ENCODE measurements at regions not wholly inside any gene's neighbourhood (a gene's known extent, or its start where the extent isn't known, plus 50 kb on each side); places are given as distances from the start of the nearest gene placed in this dataset.

- POLR2A ChIA-PET (ENCODE audit: unreplicated experiment): no interaction called here
Measured at GRCh38 chr15:92244703-92245102, 149.0 kb upstream of the ST8SIA2 start.

More at GRCh38 chr15:92244703-92245102, 149.0 kb upstream of the ST8SIA2 start:
- Histone ChIP-seq H4K91ac (ENCODE audit: insufficient read depth, low read depth, low read length) (no peak overlapping the region), H3K14ac (replicated peaks; ENCODE audit: low read depth, low read length) (no peak overlapping the region), H2BK15ac (ENCODE audit: low read depth, low read length) (no peak overlapping the region), H2BK20ac (ENCODE audit: low read depth, low read length) (no peak overlapping the region), H2BK5ac (ENCODE audit: low read depth, low read length, poor library complexity, severe bottlenecking) (no peak overlapping the region), H3K36me3 (ENCODE audit: control insufficient read depth, insufficient read depth, low read length) (no peaks in the 10 kb centered on the region), H3K4ac (ENCODE audit: low read depth, low read length) (no peak overlapping the region), H3K4me3 (ENCODE audit: insufficient read depth, low read depth, low read length) (no peak overlapping the region), H3K27me3 (ENCODE audit: control insufficient read depth, insufficient read depth, low read length) (no peaks in the 10 kb centered on the region), H3K27ac (ENCODE audit: insufficient read depth, low read length) (no peak overlapping the region), H2BK120ac (ENCODE audit: low read depth, low read length) (no peak overlapping the region), H3K23ac (ENCODE audit: low read depth, low read length) (no peak overlapping the region), H4K8ac (ENCODE audit: low read depth in 2 of 2, low read length in 2 of 2) (no peak overlapping the region), H4K20me1 (ENCODE audit: insufficient read depth, low read length) (no peaks in the 10 kb centered on the region), H3K4me2 (ENCODE audit: low read depth, low read length) (no peak overlapping the region), H2AK9ac (replicated peaks; ENCODE audit: low read depth, low read length, poor library complexity) (no peak overlapping the region), H4K5ac (ENCODE audit: low read depth, low read length) (no peak overlapping the region), H3K9me3 (ENCODE audit: control insufficient read depth, insufficient read depth, low read length) (no peaks in the 10 kb centered on the region), H3K9me1 (ENCODE audit: insufficient read depth, low read length) (no peaks in the 10 kb centered on the region), H3K9ac (ENCODE audit: low read depth, low read length) (no peak overlapping the region), H2AFZ (replicated peaks; ENCODE audit: low read length, poor library complexity) (no peak overlapping the region), H2AK5ac (ENCODE audit: low read depth, low read length) (no peak overlapping the region), H3K4me1 (ENCODE audit: control insufficient read depth, insufficient read depth, low read length) (no peaks in the 10 kb centered on the region), H3K18ac (ENCODE audit: low read depth, low read length) (no peak overlapping the region), H3K79me1 (ENCODE audit: low read depth in 1 of 2, low read length in 2 of 2) (no peaks in the 10 kb centered on the region), H3K56ac (ENCODE audit: extremely low read depth, insufficient read depth, low read length) (no peak overlapping the region)
- ATAC-seq (ENCODE audit: low read depth): no peak
- no CpG with 5 or more reads among the region's 1 CpG for WGBS, 2 experiments (ENCODE audit: extremely low coverage in 2 of 2, insufficient read length in 1 of 2)
- intact Hi-C loops (cut with micrococcal nuclease): no loop called here
- no TSS peak for BruUV-seq (replicated peaks)
- CTCF ChIA-PET: no interaction called here
- TF ChIP-seq POLR2A (IDR thresholded peaks at IDR 0.05; ENCODE audit: low read depth, low read length): no peak
- no peak for TF ChIP-seq MXI1 (IDR thresholded peaks at IDR 0.05; ENCODE audit: borderline replicate concordance, low read depth, low read length)
- no peak for TF ChIP-seq ELK1 (IDR thresholded peaks at IDR 0.05; ENCODE audit: borderline replicate concordance, low read depth, low read length)
- no peak for TF ChIP-seq USF2 (IDR thresholded peaks at IDR 0.05; ENCODE audit: low read depth, low read length)
- no peak for TF ChIP-seq RFX5 (IDR thresholded peaks at IDR 0.05; ENCODE audit: low read depth, low read length)
- no peak for TF ChIP-seq CEBPB (IDR thresholded peaks at IDR 0.05; ENCODE audit: low read depth, low read length)
- no peak for TF ChIP-seq CHD1 (IDR thresholded peaks at IDR 0.05; ENCODE audit: low read depth, low read length)
- no peak for TF ChIP-seq SMC3 (IDR thresholded peaks at IDR 0.05; ENCODE audit: low read depth, low read length)
- TF ChIP-seq NFE2L2 (IDR thresholded peaks at IDR 0.05; ENCODE audit: low read depth, low read length): no peak
- TF ChIP-seq FOS (IDR thresholded peaks at IDR 0.05; ENCODE audit: low read depth, low read length): no peak
- TF ChIP-seq RCOR1 (IDR thresholded peaks at IDR 0.05; ENCODE audit: insufficient replicate concordance, low read length): no peak
- TF ChIP-seq RAD21 (IDR thresholded peaks at IDR 0.05; ENCODE audit: low read length): no peak
- dilution Hi-C loops (cut with HindIII; ENCODE audit: low sequenced_read_pairs, unreplicated experiment): no loop called here
- DNase-seq: no peak
- in situ Hi-C loops (cut with MboI; ENCODE audit: low sequenced_read_pairs): no loop called here

Data from IMR-90 (cell line).